ENCODE measurements at regions not wholly inside any gene's neighbourhood (a gene's known extent, or its start where the extent isn't known, plus 50 kb on each side); places are given as distances from the start of the nearest gene placed in this dataset.

GRCh38 chr9:106072421-106072820, 378.1 kb downstream of the TMEM38B start:
- Histone ChIP-seq H3K27ac (ENCODE audit: low read depth, low read length, poor library complexity, severe bottlenecking) (no peak overlapping the region), H3K79me2 (ENCODE audit: insufficient read depth, low read depth, low read length) (no peaks in the 10 kb centered on the region), H3K4me1 (ENCODE audit: insufficient read depth, low read length, poor library complexity, severe bottlenecking) (no peaks in the 10 kb centered on the region), H2AFZ (ENCODE audit: low read length) (no peak overlapping the region), H3K4me2 (ENCODE audit: low read length) (no peak overlapping the region), H3K4me3 (ENCODE audit: low read depth, low read length, poor library complexity, severe bottlenecking) (no peak overlapping the region), H3K36me3 (ENCODE audit: insufficient read depth, low read length) (no peaks in the 10 kb centered on the region), H3K9me2 (ENCODE audit: insufficient read depth, low read length) (no peaks in the 10 kb centered on the region), H4K20me1 (ENCODE audit: insufficient read depth, low read length) (no peaks in the 10 kb centered on the region), H3K9me3 (ENCODE audit: low read length) (no peaks in the 10 kb centered on the region)
- TF ChIP-seq, protein P1, sequence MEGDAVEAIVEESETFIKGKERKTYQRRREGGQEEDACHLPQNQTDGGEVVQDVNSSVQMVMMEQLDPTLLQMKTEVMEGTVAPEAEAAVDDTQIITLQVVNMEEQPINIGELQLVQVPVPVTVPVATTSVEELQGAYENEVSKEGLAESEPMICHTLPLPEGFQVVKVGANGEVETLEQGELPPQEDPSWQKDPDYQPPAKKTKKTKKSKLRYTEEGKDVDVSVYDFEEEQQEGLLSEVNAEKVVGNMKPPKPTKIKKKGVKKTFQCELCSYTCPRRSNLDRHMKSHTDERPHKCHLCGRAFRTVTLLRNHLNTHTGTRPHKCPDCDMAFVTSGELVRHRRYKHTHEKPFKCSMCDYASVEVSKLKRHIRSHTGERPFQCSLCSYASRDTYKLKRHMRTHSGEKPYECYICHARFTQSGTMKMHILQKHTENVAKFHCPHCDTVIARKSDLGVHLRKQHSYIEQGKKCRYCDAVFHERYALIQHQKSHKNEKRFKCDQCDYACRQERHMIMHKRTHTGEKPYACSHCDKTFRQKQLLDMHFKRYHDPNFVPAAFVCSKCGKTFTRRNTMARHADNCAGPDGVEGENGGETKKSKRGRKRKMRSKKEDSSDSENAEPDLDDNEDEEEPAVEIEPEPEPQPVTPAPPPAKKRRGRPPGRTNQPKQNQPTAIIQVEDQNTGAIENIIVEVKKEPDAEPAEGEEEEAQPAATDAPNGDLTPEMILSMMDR (conservative IDR thresholded peaks at IDR 0.05; ENCODE audit: low read length): no peak
- no peak for TF ChIP-seq EZH2phosphoT487 (IDR thresholded peaks at IDR 0.05; ENCODE audit: borderline replicate concordance, low read depth, low read length)
- no TSS peak for BruUV-seq (replicated peaks)
- ChIA-PET CTCF (ENCODE audit: unreplicated experiment) (no interaction called here), POLR2A (interaction anchor here (0.6 to 0.9 kb wide), 3 partner anchors 11 to 1483 kb away, joined by 3 read pairs; no protein-coding TSS in a partner anchor)
- intact Hi-C loops (cut with micrococcal nuclease; ENCODE audit: unreplicated experiment): no loop called here
- DNase-seq (ENCODE audit: low spot score): no peak

DNA sequence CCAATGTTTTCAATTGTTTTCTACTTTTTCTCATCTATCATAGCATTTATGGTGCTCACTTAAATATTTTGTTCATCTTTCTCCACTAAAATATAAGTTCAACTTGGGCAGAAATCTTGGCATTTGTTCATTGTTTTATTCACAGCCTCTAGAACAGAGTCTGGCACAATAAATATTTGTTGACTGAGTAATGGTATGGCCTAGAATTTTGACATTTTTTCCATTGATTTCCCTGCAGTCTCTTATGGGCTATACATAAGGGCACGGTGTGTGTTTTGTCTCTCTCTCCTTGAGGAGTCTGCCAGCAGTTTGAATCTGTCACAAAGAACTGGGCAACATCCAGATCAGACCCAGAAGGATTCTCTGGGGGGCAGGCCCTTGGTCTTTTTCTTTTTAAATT, 379.7 kb downstream of the TMEM38B start:
- Histone ChIP-seq H4K20me1 (ENCODE audit: insufficient read depth, low read length) (no peaks in the 10 kb centered on the region), H2AFZ (ENCODE audit: low read length) (no peak overlapping the region), H3K4me3 (ENCODE audit: low read depth, low read length, poor library complexity, severe bottlenecking) (no peak overlapping the region), H3K9me2 (ENCODE audit: insufficient read depth, low read length) (no peaks in the 10 kb centered on the region), H3K27ac (ENCODE audit: low read depth, low read length, poor library complexity, severe bottlenecking) (no peak overlapping the region), H3K79me2 (ENCODE audit: insufficient read depth, low read depth, low read length) (no peaks in the 10 kb centered on the region), H3K9me3 (ENCODE audit: low read length) (no peaks in the 10 kb centered on the region), H3K36me3 (ENCODE audit: insufficient read depth, low read length) (no peaks in the 10 kb centered on the region), H3K4me2 (ENCODE audit: low read length) (no peak overlapping the region), H3K4me1 (ENCODE audit: insufficient read depth, low read length, poor library complexity, severe bottlenecking) (no peaks in the 10 kb centered on the region)
- no TSS peak for BruUV-seq (replicated peaks)
- TF ChIP-seq EZH2phosphoT487 (IDR thresholded peaks at IDR 0.05; ENCODE audit: borderline replicate concordance, low read depth, low read length): no peak
- ChIA-PET POLR2A (no interaction called here), CTCF (ENCODE audit: unreplicated experiment) (no interaction called here)
- intact Hi-C loops (cut with micrococcal nuclease; ENCODE audit: unreplicated experiment): no loop called here
- DNase-seq (ENCODE audit: low spot score): no peak

GRCh38 chr9:106075236-106075959, 381.1 kb downstream of the TMEM38B start:
- intact Hi-C loops (cut with micrococcal nuclease; ENCODE audit: unreplicated experiment): no loop called here
- no TSS peak for BruUV-seq (replicated peaks)

More at GRCh38 chr9:106075236-106075959, 381.1 kb downstream of the TMEM38B start:
- Histone ChIP-seq H3K9me3 (ENCODE audit: low read length) (no peaks in the 10 kb centered on the region), H3K27ac (ENCODE audit: low read depth, low read length, poor library complexity, severe bottlenecking) (no peak overlapping the region), H3K79me2 (ENCODE audit: insufficient read depth, low read depth, low read length) (no peaks in the 10 kb centered on the region), H3K4me2 (ENCODE audit: low read length) (no peak overlapping the region), H3K4me3 (ENCODE audit: low read depth, low read length, poor library complexity, severe bottlenecking) (no peak overlapping the region), H3K4me1 (ENCODE audit: insufficient read depth, low read length, poor library complexity, severe bottlenecking) (no peaks in the 10 kb centered on the region), H3K36me3 (ENCODE audit: insufficient read depth, low read length) (no peaks in the 10 kb centered on the region), H3K9me2 (ENCODE audit: insufficient read depth, low read length) (no peaks in the 10 kb centered on the region), H2AFZ (ENCODE audit: low read length) (no peak overlapping the region), H4K20me1 (ENCODE audit: insufficient read depth, low read length) (no peaks in the 10 kb centered on the region)
- DNase-seq (ENCODE audit: low spot score): no peak
- no peak for TF ChIP-seq EZH2phosphoT487 (IDR thresholded peaks at IDR 0.05; ENCODE audit: borderline replicate concordance, low read depth, low read length)
- TF ChIP-seq, protein P1 (conservative IDR thresholded peaks at IDR 0.05; ENCODE audit: low read length): no peak
- POLR2A ChIA-PET: interaction anchor here (0.6 kb wide), 1 partner anchor 172 kb away, joined by 3 read pairs; no protein-coding TSS in a partner anchor
- CTCF ChIA-PET (ENCODE audit: unreplicated experiment): no interaction called here
